ENCODE measurements at regions not wholly inside any gene's neighbourhood (a gene's known extent, or its start where the extent isn't known, plus 50 kb on each side); places are given as distances from the start of the nearest gene placed in this dataset.

DNA sequence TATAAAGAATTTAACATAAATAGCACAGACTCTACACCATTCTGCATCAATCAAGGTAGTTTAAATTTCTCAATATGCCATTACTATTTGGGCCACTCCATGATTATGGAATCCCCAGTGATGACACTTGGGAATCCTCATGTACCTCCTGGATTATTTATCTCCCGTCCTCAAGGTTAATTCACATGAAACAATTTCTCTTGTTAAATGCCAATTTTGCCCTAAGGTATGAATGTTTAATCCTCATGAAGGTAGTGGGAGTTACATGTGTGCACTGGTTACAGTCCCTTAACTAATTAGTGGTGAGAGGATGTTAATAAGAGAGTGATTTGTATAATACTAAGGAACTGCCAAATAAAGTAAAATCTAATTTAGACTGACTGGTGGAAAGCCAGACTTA is 372.3 kb upstream of the MDFIC2 start:
- TF ChIP-seq, protein P1, sequence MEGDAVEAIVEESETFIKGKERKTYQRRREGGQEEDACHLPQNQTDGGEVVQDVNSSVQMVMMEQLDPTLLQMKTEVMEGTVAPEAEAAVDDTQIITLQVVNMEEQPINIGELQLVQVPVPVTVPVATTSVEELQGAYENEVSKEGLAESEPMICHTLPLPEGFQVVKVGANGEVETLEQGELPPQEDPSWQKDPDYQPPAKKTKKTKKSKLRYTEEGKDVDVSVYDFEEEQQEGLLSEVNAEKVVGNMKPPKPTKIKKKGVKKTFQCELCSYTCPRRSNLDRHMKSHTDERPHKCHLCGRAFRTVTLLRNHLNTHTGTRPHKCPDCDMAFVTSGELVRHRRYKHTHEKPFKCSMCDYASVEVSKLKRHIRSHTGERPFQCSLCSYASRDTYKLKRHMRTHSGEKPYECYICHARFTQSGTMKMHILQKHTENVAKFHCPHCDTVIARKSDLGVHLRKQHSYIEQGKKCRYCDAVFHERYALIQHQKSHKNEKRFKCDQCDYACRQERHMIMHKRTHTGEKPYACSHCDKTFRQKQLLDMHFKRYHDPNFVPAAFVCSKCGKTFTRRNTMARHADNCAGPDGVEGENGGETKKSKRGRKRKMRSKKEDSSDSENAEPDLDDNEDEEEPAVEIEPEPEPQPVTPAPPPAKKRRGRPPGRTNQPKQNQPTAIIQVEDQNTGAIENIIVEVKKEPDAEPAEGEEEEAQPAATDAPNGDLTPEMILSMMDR (IDR thresholded peaks at IDR 0.05) = no peak
- no peak for TF ChIP-seq POLR2A (IDR thresholded peaks at IDR 0.05)
- TF ChIP-seq POLR2AphosphoS5 (IDR thresholded peaks at IDR 0.05) = no peak

All from stomach (tissue), 4 donors.